Endothelial cell (in vitro differentiated cells): ENCODE measurements at regions not wholly inside any gene's neighbourhood (a gene's known extent, or its start where the extent isn't known, plus 50 kb on each side); places are given as distances from the start of the nearest gene placed in this dataset.

Source experiments
- DNase-seq: peaks from one replicate; pipeline ENCODE4 v3.0.0; 2021; ENCODE audit warnings: low spot score
- H3K27ac Mint-ChIP-seq: one replicate; pipeline ENCODE4 v1.8.0; 2021; ENCODE audit warnings: mixed read lengths, inconsistent platforms; ENCODE audit not compliant: unreplicated experiment
- H3K27me3 Mint-ChIP-seq: one replicate; pipeline ENCODE4 v1.8.0; 2021; ENCODE audit warnings: mild to moderate bottlenecking, moderate library complexity, mixed read lengths, inconsistent platforms; ENCODE audit not compliant: unreplicated experiment
- H3K36me3 Mint-ChIP-seq: one replicate; pipeline ENCODE4 v1.8.0; 2021; ENCODE audit warnings: mild to moderate bottlenecking, low read depth, mixed read lengths, inconsistent platforms; ENCODE audit not compliant: unreplicated experiment
- H3K4me1 Mint-ChIP-seq: one replicate; pipeline ENCODE4 v1.8.0; 2021; ENCODE audit warnings: mild to moderate bottlenecking, mixed read lengths, inconsistent platforms; ENCODE audit not compliant: unreplicated experiment
- H3K4me3 Mint-ChIP-seq: one replicate; pipeline ENCODE4 v1.8.0; 2021; ENCODE audit warnings: mild to moderate bottlenecking, mixed read lengths, inconsistent platforms; ENCODE audit not compliant: unreplicated experiment
- H3K9me3 Mint-ChIP-seq: one replicate; pipeline ENCODE4 v1.8.0; 2021; ENCODE audit warnings: mixed read lengths, inconsistent platforms; ENCODE audit not compliant: unreplicated experiment
- TF ChIP-seq, protein P1 (sequence below): fragments of 200-600 bp; sonication (generic); IDR thresholded peaks from one replicate; pipeline ENCODE4 v1.5.0; 2021; ENCODE audit warnings: antibody characterized with exemption; ENCODE audit not compliant: unreplicated experiment

GRCh38 chr1:25090707-25091422 is 141.4 kb downstream of the SYF2 start:
- H3K27me3 Mint-ChIP-seq, result peaks cover 5% of the 10 kb centered on the region
- TF ChIP-seq, protein P1, sequence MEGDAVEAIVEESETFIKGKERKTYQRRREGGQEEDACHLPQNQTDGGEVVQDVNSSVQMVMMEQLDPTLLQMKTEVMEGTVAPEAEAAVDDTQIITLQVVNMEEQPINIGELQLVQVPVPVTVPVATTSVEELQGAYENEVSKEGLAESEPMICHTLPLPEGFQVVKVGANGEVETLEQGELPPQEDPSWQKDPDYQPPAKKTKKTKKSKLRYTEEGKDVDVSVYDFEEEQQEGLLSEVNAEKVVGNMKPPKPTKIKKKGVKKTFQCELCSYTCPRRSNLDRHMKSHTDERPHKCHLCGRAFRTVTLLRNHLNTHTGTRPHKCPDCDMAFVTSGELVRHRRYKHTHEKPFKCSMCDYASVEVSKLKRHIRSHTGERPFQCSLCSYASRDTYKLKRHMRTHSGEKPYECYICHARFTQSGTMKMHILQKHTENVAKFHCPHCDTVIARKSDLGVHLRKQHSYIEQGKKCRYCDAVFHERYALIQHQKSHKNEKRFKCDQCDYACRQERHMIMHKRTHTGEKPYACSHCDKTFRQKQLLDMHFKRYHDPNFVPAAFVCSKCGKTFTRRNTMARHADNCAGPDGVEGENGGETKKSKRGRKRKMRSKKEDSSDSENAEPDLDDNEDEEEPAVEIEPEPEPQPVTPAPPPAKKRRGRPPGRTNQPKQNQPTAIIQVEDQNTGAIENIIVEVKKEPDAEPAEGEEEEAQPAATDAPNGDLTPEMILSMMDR, result no peak
- peaks cover 5% of the 10 kb centered on the region for H3K4me1 Mint-ChIP-seq
- peaks cover 5% of the 10 kb centered on the region for H3K36me3 Mint-ChIP-seq
- H3K9me3 Mint-ChIP-seq, result no peaks in the 10 kb centered on the region
- DNase-seq, result no peak
- H3K4me3 Mint-ChIP-seq, result no peak overlapping the region
- H3K27ac Mint-ChIP-seq, result no peak overlapping the region

GRCh38 chr1:25089772-25090171 is 142.5 kb downstream of the SYF2 start:
- peaks cover under 1% of the 10 kb centered on the region for H3K4me1 Mint-ChIP-seq
- no peak overlapping the region for H3K27ac Mint-ChIP-seq

DNA sequence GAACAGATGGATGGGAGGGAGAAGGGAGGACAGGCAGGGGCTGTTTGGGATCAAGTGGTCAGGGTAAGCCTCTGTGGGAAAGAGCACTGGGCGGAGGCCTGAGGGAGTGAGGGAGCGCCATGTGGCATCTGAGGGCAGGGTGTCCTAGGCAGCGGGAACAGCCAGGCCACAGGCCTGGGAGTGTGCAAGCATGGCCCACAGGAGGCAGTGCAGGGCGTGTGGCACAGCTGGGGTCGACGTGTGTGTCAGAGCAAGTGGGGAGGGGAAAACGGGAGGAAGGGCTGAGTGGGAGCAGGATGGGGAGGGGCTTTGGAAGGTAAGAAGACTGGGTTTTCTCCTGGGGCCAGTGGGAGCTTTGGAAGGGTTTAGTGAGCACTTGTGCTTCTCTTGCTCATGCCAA is 143.4 kb downstream of the SYF2 start:
- no peaks in the 10 kb centered on the region for H3K9me3 Mint-ChIP-seq
- TF ChIP-seq, protein P1, result no peak
- H3K4me1 Mint-ChIP-seq, result peaks cover 2% of the 10 kb centered on the region
- DNase-seq, result no peak
- no peak overlapping the region for H3K27ac Mint-ChIP-seq
- H3K4me3 Mint-ChIP-seq, result no peak overlapping the region
- peaks cover 5% of the 10 kb centered on the region for H3K36me3 Mint-ChIP-seq
- H3K27me3 Mint-ChIP-seq, result peaks cover 5% of the 10 kb centered on the region

More at GRCh38 chr1:25089772-25090171, 142.5 kb downstream of the SYF2 start:
- TF ChIP-seq, protein P1, result no peak
- no peaks in the 10 kb centered on the region for H3K9me3 Mint-ChIP-seq
- H3K27me3 Mint-ChIP-seq, result peaks cover 5% of the 10 kb centered on the region
- H3K36me3 Mint-ChIP-seq, result peaks cover 5% of the 10 kb centered on the region
- H3K4me3 Mint-ChIP-seq, result no peak overlapping the region
- DNase-seq, result no peak

- H3K27me3 Mint-ChIP-seq, result peaks cover 4% of the 10 kb centered on the region
- no peak overlapping the region for H3K4me3 Mint-ChIP-seq
- TF ChIP-seq, protein P1, result no peak
- peaks cover 5% of the 10 kb centered on the region for H3K36me3 Mint-ChIP-seq
- H3K27ac Mint-ChIP-seq, result no peak overlapping the region
- H3K9me3 Mint-ChIP-seq, result no peaks in the 10 kb centered on the region
- DNase-seq, result no peak
- H3K4me1 Mint-ChIP-seq, result peaks cover 2% of the 10 kb centered on the region
Measured at GRCh38 chr1:25088180-25088701, 144.1 kb downstream of the SYF2 start.

DNA sequence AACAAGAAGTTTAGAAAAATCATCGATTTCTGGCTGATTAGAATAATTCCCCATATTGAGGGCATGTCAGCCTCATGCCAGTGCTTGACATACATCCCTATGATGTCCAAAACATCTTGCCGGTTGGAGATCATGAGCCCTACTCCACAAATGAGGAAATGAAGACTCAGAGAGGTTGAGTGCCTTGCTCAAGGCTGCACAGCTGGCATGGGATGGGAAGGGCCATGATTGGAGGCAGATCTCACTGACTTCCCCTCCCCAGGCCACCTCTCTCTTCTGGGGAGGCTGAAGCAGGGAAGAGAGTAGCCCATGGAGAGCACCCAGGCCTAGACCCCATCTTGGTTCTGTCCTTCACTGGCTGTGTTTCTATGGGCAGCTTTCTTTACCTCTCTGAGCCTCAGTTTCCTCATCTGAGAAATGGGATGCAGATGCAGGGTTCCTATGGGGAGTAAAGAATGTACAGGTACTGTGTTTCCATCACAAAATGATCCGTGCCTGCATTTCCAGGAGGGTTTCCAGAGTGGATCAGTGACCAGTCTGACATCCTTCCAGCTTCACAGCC is 145.7 kb downstream of the SYF2 start:
- no peak for DNase-seq
- peaks cover 2% of the 10 kb centered on the region for H3K4me1 Mint-ChIP-seq
- peaks cover 4% of the 10 kb centered on the region for H3K27me3 Mint-ChIP-seq
- peaks cover 5% of the 10 kb centered on the region for H3K36me3 Mint-ChIP-seq
- no peaks in the 10 kb centered on the region for H3K9me3 Mint-ChIP-seq
- TF ChIP-seq, protein P1, result no peak
- no peak overlapping the region for H3K27ac Mint-ChIP-seq
- H3K4me3 Mint-ChIP-seq, result no peak overlapping the region
